ENCODE measurements at regions not wholly inside any gene's neighbourhood (a gene's known extent, or its start where the extent isn't known, plus 50 kb on each side); places are given as distances from the start of the nearest gene placed in this dataset.

DNA sequence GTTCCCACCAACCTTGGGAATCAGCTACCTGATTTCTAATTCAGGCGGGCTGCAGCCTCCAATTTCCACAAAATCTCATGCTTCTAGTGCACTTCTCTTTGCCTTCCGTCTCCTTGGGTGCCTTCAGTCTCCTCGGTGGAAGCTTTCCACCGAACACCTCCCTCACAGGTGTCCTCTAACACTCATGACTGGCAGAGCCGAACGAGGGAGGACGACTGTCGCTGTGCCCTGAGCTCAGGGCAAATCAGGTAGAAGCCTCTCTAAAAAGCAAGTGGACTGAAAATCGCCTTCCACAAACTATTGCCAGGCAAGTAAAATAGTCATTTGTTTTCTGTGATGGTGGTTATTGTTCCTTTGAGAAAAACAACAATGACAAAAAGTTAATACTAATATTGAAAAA is 176.1 kb upstream of the PPARGC1A start:
- no CpG with 5 or more reads among the region's 9 CpGs for WGBS (ENCODE audit: extremely low coverage, insufficient coverage, insufficient read length)
- no peak overlapping the region for H4K8ac ChIP-seq (ENCODE audit: low read depth, low read length)
- no peak overlapping the region for H3K4me3 ChIP-seq (ENCODE audit: low read depth, low read length)
- no peak overlapping the region for H4K91ac ChIP-seq (ENCODE audit: low read depth, low read length)
- H3K4me2 ChIP-seq (ENCODE audit: low read length): no peak overlapping the region
- no peak overlapping the region for H3K14ac ChIP-seq (ENCODE audit: low read length)
- H2BK5ac ChIP-seq (ENCODE audit: low read depth, low read length, poor library complexity): no peak overlapping the region
- H3K9me3 ChIP-seq (ENCODE audit: insufficient read depth, low read depth, low read length): no peaks in the 10 kb centered on the region
- no peak overlapping the region for H3K18ac ChIP-seq (ENCODE audit: low read length)
- no peaks in the 10 kb centered on the region for H3K79me2 ChIP-seq (ENCODE audit: control insufficient read depth, insufficient read depth, low read length, poor library complexity)
- no peak overlapping the region for H2AFZ ChIP-seq (ENCODE audit: insufficient read depth, low read length, poor library complexity)
- no peak overlapping the region for H3K9ac ChIP-seq (ENCODE audit: low read length)
- no peak overlapping the region for H2BK12ac ChIP-seq (ENCODE audit: low read length)
- H3K4me1 ChIP-seq (ENCODE audit: control insufficient read depth in 1 of 2, insufficient read depth in 2 of 2, low read length in 2 of 2): peaks cover 0 to 4% of the 10 kb centered on the region in 2 experiments
- no peak overlapping the region for H3K27ac ChIP-seq (ENCODE audit: low read depth, low read length)
- H2BK120ac ChIP-seq (ENCODE audit: insufficient read depth, low read length, poor library complexity): no peak overlapping the region
- DNase-seq: no peak
- H3K23ac ChIP-seq (ENCODE audit: low read length): no peak overlapping the region
- no peak overlapping the region for H4K12ac ChIP-seq (ENCODE audit: low read depth, low read length)
- H2AK5ac ChIP-seq (ENCODE audit: low read length): no peak overlapping the region
- no peaks in the 10 kb centered on the region for H3K27me3 ChIP-seq (ENCODE audit: insufficient read depth, low read length)
- no peaks in the 10 kb centered on the region for H3K36me3 ChIP-seq (ENCODE audit: control insufficient read depth in 1 of 2, insufficient read depth in 2 of 2, low read length in 2 of 2)
- no peak overlapping the region for H3K4ac ChIP-seq (ENCODE audit: low read depth, low read length)
- H3K79me1 ChIP-seq (ENCODE audit: low read length): no peaks in the 10 kb centered on the region

DNA sequence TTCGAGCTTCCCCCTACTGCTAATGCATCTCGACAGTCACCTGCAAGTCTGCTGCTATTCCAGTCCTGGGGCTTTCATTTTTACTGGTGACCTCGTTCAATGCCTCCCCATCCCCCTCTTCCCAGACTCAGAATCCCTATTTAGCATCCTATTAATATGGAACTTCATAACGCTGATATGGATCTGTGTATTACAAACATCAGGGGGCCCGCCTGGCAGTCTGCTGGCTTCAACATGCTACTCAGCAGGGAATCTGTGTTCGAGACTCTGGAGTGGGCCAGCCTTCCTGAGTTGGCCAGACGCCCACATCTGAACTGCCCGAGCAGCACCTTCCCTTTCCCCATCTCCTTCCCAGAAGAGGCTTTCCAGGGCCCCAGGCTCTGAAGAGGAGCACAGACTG is 173.9 kb upstream of the PPARGC1A start:
- Histone ChIP-seq H4K8ac (ENCODE audit: low read depth, low read length) (no peak overlapping the region), H3K36me3 (ENCODE audit: control insufficient read depth in 1 of 2, insufficient read depth in 2 of 2, low read length in 2 of 2) (no peaks in the 10 kb centered on the region), H3K79me2 (ENCODE audit: control insufficient read depth, insufficient read depth, low read length, poor library complexity) (no peaks in the 10 kb centered on the region), H4K91ac (ENCODE audit: low read depth, low read length) (no peak overlapping the region), H3K14ac (ENCODE audit: low read length) (no peak overlapping the region), H2BK120ac (ENCODE audit: insufficient read depth, low read length, poor library complexity) (no peak overlapping the region), H2AFZ (ENCODE audit: insufficient read depth, low read length, poor library complexity) (no peak overlapping the region), H3K79me1 (ENCODE audit: low read length) (no peaks in the 10 kb centered on the region), H2BK12ac (ENCODE audit: low read length) (no peak overlapping the region), H3K4ac (ENCODE audit: low read depth, low read length) (no peak overlapping the region), H3K27ac (ENCODE audit: low read depth, low read length) (no peak overlapping the region), H3K27me3 (ENCODE audit: insufficient read depth, low read length) (no peaks in the 10 kb centered on the region), H2AK5ac (ENCODE audit: low read length) (no peak overlapping the region), H3K4me2 (ENCODE audit: low read length) (no peak overlapping the region), H4K12ac (ENCODE audit: low read depth, low read length) (no peak overlapping the region), H3K4me1 (ENCODE audit: control insufficient read depth in 1 of 2, insufficient read depth in 2 of 2, low read length in 2 of 2) (peaks cover 0 to 4% of the 10 kb centered on the region in 2 experiments), H3K9me3 (ENCODE audit: insufficient read depth, low read depth, low read length) (no peaks in the 10 kb centered on the region), H3K9ac (ENCODE audit: low read length) (no peak overlapping the region), H3K23ac (ENCODE audit: low read length) (no peak overlapping the region), H2BK5ac (ENCODE audit: low read depth, low read length, poor library complexity) (no peak overlapping the region), H3K4me3 (ENCODE audit: low read depth, low read length) (no peak overlapping the region), H3K18ac (ENCODE audit: low read length) (no peak overlapping the region)
- no peak for DNase-seq
- WGBS (ENCODE audit: extremely low coverage, insufficient coverage, insufficient read length): no CpG with 5 or more reads among the region's 8 CpGs

DNA sequence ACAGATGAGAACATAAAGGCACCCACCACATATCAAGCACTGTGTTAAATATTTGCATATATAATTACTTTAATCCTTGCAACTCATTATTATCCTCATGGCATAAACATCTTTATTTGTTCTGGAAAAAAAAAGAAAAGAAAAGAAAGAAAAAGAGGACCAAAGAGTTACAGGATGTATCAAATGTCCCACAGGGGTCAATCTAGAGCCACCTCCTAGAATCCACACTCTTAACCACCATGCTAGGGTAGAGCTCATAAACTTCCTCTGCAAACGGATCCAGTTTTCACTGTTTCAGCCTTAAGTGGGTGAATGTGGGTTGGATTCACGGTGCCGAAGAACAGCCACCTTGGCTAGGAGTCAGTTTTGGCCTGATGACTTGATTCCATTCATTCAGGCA is 171.1 kb upstream of the PPARGC1A start:
- H3K27ac ChIP-seq (ENCODE audit: low read depth, low read length): no peak overlapping the region
- no peak overlapping the region for H4K91ac ChIP-seq (ENCODE audit: low read depth, low read length)
- no peak overlapping the region for H2BK5ac ChIP-seq (ENCODE audit: low read depth, low read length, poor library complexity)
- H3K79me2 ChIP-seq (ENCODE audit: control insufficient read depth, insufficient read depth, low read length, poor library complexity): no peaks in the 10 kb centered on the region
- no peak overlapping the region for H2AK5ac ChIP-seq (ENCODE audit: low read length)
- no peak overlapping the region for H2AFZ ChIP-seq (ENCODE audit: insufficient read depth, low read length, poor library complexity)
- H2BK120ac ChIP-seq (ENCODE audit: insufficient read depth, low read length, poor library complexity): no peak overlapping the region
- no peak overlapping the region for H3K9ac ChIP-seq (ENCODE audit: low read length)
- H2BK12ac ChIP-seq (ENCODE audit: low read length): no peak overlapping the region
- H3K4me3 ChIP-seq (ENCODE audit: low read depth, low read length): no peak overlapping the region
- no CpG with 5 or more reads among the region's 3 CpGs for WGBS (ENCODE audit: extremely low coverage, insufficient coverage, insufficient read length)
- no peak overlapping the region for H3K4me2 ChIP-seq (ENCODE audit: low read length)
- no peak overlapping the region for H4K8ac ChIP-seq (ENCODE audit: low read depth, low read length)
- no peaks in the 10 kb centered on the region for H3K9me3 ChIP-seq (ENCODE audit: insufficient read depth, low read depth, low read length)
- no peaks in the 10 kb centered on the region for H3K79me1 ChIP-seq (ENCODE audit: low read length)
- no peak for DNase-seq
- no peak overlapping the region for H4K12ac ChIP-seq (ENCODE audit: low read depth, low read length)
- no peak overlapping the region for H3K23ac ChIP-seq (ENCODE audit: low read length)
- no peak overlapping the region for H3K14ac ChIP-seq (ENCODE audit: low read length)
- H3K18ac ChIP-seq (ENCODE audit: low read length): no peak overlapping the region
- no peaks in the 10 kb centered on the region for H3K36me3 ChIP-seq (ENCODE audit: control insufficient read depth in 1 of 2, insufficient read depth in 2 of 2, low read length in 2 of 2)
- H3K4me1 ChIP-seq (ENCODE audit: control insufficient read depth in 1 of 2, insufficient read depth in 2 of 2, low read length in 2 of 2): no peaks in the 10 kb centered on the region
- no peaks in the 10 kb centered on the region for H3K27me3 ChIP-seq (ENCODE audit: insufficient read depth, low read length)
- no peak overlapping the region for H3K4ac ChIP-seq (ENCODE audit: low read depth, low read length)

DNA sequence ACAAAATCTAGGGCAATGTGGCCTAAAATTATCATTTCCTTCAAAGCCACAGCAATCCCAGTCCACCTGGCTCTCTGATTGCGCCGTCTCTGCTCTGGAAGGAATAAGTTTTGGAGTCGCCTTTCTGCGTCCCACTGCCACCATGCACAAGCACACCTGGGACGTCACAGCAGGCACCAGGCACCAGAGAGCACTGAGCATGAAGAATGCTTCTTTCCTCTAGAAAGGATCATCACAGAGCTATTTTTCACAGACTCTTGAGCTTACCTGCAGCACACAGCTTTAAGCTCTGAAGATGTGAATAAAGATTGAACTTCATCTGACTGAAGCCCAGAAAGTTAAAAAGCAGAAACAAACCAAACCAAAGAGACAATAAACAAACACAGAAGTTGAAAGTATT is 170.0 kb upstream of the PPARGC1A start:
- Histone ChIP-seq H3K23ac (ENCODE audit: low read length) (no peak overlapping the region), H4K91ac (ENCODE audit: low read depth, low read length) (no peak overlapping the region), H2AFZ (ENCODE audit: insufficient read depth, low read length, poor library complexity) (no peak overlapping the region), H3K4ac (ENCODE audit: low read depth, low read length) (no peak overlapping the region), H3K4me3 (ENCODE audit: low read depth, low read length) (no peak overlapping the region), H3K79me2 (ENCODE audit: control insufficient read depth, insufficient read depth, low read length, poor library complexity) (no peaks in the 10 kb centered on the region), H3K79me1 (ENCODE audit: low read length) (no peaks in the 10 kb centered on the region), H3K14ac (ENCODE audit: low read length) (no peak overlapping the region), H4K8ac (ENCODE audit: low read depth, low read length) (no peak overlapping the region), H2BK5ac (ENCODE audit: low read depth, low read length, poor library complexity) (no peak overlapping the region), H2BK120ac (ENCODE audit: insufficient read depth, low read length, poor library complexity) (no peak overlapping the region), H3K36me3 (ENCODE audit: control insufficient read depth in 1 of 2, insufficient read depth in 2 of 2, low read length in 2 of 2) (no peaks in the 10 kb centered on the region), H3K9me3 (ENCODE audit: insufficient read depth, low read depth, low read length) (no peaks in the 10 kb centered on the region), H2BK12ac (ENCODE audit: low read length) (no peak overlapping the region), H2AK5ac (ENCODE audit: low read length) (no peak overlapping the region), H3K18ac (ENCODE audit: low read length) (no peak overlapping the region), H3K9ac (ENCODE audit: low read length) (no peak overlapping the region), H3K27ac (ENCODE audit: low read depth, low read length) (no peak overlapping the region), H4K12ac (ENCODE audit: low read depth, low read length) (no peak overlapping the region), H3K4me2 (ENCODE audit: low read length) (no peak overlapping the region), H3K27me3 (ENCODE audit: insufficient read depth, low read length) (no peaks in the 10 kb centered on the region), H3K4me1 (ENCODE audit: control insufficient read depth in 1 of 2, insufficient read depth in 2 of 2, low read length in 2 of 2) (no peaks in the 10 kb centered on the region)
- no peak for DNase-seq
- WGBS (ENCODE audit: extremely low coverage, insufficient coverage, insufficient read length): no CpG with 5 or more reads among the region's 5 CpGs
